SU-DHL-6 (cell line): ENCODE measurements at regions not wholly inside any gene's neighbourhood (a gene's known extent, or its start where the extent isn't known, plus 50 kb on each side); places are given as distances from the start of the nearest gene placed in this dataset.

Experiments
- H2AFZ ChIP-seq: fragments of 200-600 bp; sonication (generic); 2 replicates; pipeline ENCODE4 v1.6.1; 2014; ENCODE audit warnings: low read depth, mild to moderate bottlenecking, moderate library complexity, mixed read lengths, antibody characterized with exemption, low read length; ENCODE audit not compliant: severe bottlenecking
- H3F3A ChIP-seq: fragments of 200-600 bp; shearing (Covaris generic); 2 replicates; pipeline ENCODE4 v1.6.0; 2016; ENCODE audit warnings: antibody characterized with exemption, mild to moderate bottlenecking; ENCODE audit not compliant: insufficient read depth
- H3K27ac ChIP-seq: fragments of 200-600 bp; sonication (generic); 2 replicates; pipeline ENCODE4 v1.5.1; 2016; ENCODE audit warnings: low read depth, mild to moderate bottlenecking, low read length, moderate library complexity, mixed read lengths
- H3K27me3 ChIP-seq: fragments of 200-600 bp; sonication (generic), shearing (Covaris generic); 2 replicates; pipeline ENCODE4 v1.6.0; 2014; ENCODE audit warnings: mild to moderate bottlenecking, low read length
- H3K36me3 ChIP-seq: fragments of 200-600 bp; sonication (generic); 2 replicates; pipeline ENCODE4 v1.6.1; 2014; ENCODE audit warnings: mild to moderate bottlenecking, low read length, mixed read lengths
- H3K4me2 ChIP-seq: fragments of 300-600, 200-600 bp; shearing (Covaris generic), sonication (generic); 2 replicates; pipeline ENCODE4 v1.6.0; 2014; ENCODE audit warnings: low read length, low read depth, mild to moderate bottlenecking; ENCODE audit not compliant: poor library complexity, severe bottlenecking
- H3K4me3 ChIP-seq: fragments of 200-600 bp; sonication (generic); 2 replicates; pipeline ENCODE4 v1.5.1; 2014; ENCODE audit warnings: antibody characterized with exemption, low read length, mild to moderate bottlenecking, mixed read lengths; ENCODE audit not compliant: insufficient read depth, poor library complexity, severe bottlenecking
- H3K79me2 ChIP-seq: fragments of 200-600 bp; sonication (generic); 2 replicates; pipeline ENCODE4 v1.6.1; 2014; ENCODE audit warnings: mild to moderate bottlenecking, low read length, moderate library complexity; ENCODE audit not compliant: insufficient read depth
- H3K9ac ChIP-seq: fragments of 200-600 bp; sonication (generic); 2 replicates; pipeline ENCODE4 v1.7.0; 2014; ENCODE audit warnings: mild to moderate bottlenecking, low read length
- H3K9me2 ChIP-seq: fragments of 200-600 bp; sonication (generic); replicated peaks from 2 replicates; pipeline ENCODE4 v1.6.1; 2014; ENCODE audit warnings: low read length; ENCODE audit not compliant: insufficient read depth
- H3K9me3 ChIP-seq: fragments of 200-600 bp; sonication (generic); 2 replicates; pipeline ENCODE4 v1.6.1; 2014; ENCODE audit warnings: low read length, mixed read lengths; ENCODE audit not compliant: insufficient read depth
- H4K20me1 ChIP-seq: fragments of 200-600 bp; sonication (generic); 2 replicates; pipeline ENCODE4 v1.6.1; 2014; ENCODE audit warnings: low read depth, mild to moderate bottlenecking, antibody characterized with exemption, low read length, moderate library complexity, mixed read lengths
- EZH2phosphoT487 ChIP-seq: fragments of 200-600 bp; sonication (generic), shearing (Covaris generic); conservative IDR thresholded peaks from 2 replicates; pipeline ENCODE4 v1.6.1; 2018; ENCODE audit warnings: mild to moderate bottlenecking, antibody characterized with exemption, low read length, moderate library complexity, mixed read lengths
- TF ChIP-seq, protein P1 (sequence below): fragments of 200-600 bp; sonication (generic); IDR thresholded peaks from one replicate; pipeline ENCODE4 v1.5.1; 2017; ENCODE audit warnings: antibody characterized with exemption, mild to moderate bottlenecking, low read length, moderate library complexity; ENCODE audit not compliant: insufficient read depth, poor library complexity, severe bottlenecking

DNA sequence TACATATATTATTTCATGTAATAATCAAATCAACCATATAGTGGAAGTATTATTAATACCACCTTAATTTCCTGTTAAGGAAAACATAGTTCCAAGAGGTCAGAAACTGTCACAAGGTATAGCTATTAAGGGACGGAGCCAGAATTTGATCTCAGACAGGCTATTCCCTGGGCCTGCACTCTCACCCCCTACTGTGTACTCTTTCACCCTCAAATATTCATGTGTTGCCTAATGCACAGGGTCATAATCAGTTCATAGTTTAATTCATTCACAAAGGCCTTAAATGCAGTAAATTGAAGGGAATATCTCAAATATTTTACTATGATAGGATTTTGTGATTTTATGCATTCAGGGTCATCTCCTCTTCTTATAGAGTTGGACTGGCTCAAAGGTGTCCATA is 67.2 kb upstream of the IFNGR1 start:
- Histone ChIP-seq H3K4me2 (no peak overlapping the region), H3F3A (no peaks in the 10 kb centered on the region), H3K27ac (no peak overlapping the region), H3K9ac (no peak overlapping the region), H3K9me3 (no peaks in the 10 kb centered on the region), H3K4me3 (no peak overlapping the region), H3K36me3 (no peaks in the 10 kb centered on the region), H3K79me2 (no peaks in the 10 kb centered on the region), H3K27me3 (no peaks in the 10 kb centered on the region), H3K9me2 (no peaks in the 10 kb centered on the region), H4K20me1 (no peaks in the 10 kb centered on the region), H2AFZ (no peak overlapping the region)
- TF ChIP-seq EZH2phosphoT487: no peak
- TF ChIP-seq, protein P1, sequence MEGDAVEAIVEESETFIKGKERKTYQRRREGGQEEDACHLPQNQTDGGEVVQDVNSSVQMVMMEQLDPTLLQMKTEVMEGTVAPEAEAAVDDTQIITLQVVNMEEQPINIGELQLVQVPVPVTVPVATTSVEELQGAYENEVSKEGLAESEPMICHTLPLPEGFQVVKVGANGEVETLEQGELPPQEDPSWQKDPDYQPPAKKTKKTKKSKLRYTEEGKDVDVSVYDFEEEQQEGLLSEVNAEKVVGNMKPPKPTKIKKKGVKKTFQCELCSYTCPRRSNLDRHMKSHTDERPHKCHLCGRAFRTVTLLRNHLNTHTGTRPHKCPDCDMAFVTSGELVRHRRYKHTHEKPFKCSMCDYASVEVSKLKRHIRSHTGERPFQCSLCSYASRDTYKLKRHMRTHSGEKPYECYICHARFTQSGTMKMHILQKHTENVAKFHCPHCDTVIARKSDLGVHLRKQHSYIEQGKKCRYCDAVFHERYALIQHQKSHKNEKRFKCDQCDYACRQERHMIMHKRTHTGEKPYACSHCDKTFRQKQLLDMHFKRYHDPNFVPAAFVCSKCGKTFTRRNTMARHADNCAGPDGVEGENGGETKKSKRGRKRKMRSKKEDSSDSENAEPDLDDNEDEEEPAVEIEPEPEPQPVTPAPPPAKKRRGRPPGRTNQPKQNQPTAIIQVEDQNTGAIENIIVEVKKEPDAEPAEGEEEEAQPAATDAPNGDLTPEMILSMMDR: no peak

DNA sequence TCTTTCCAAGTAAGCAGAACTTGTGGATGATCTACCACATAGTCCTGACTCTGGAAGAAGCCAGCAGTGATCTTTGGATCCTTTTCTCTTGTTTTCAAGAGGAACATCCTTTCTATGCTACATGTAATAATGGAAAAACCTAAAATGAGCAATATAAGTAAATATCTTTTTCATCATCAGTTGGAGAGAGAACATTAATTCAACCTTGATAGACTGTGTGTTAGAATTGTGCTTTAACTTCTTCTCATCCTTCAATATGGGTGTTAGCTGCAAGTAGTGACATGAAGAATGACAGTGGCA is 65.6 kb upstream of the IFNGR1 start:
- Histone ChIP-seq H2AFZ (no peak overlapping the region), H3F3A (no peaks in the 10 kb centered on the region), H3K36me3 (no peaks in the 10 kb centered on the region), H3K27me3 (no peaks in the 10 kb centered on the region), H3K4me2 (no peak overlapping the region), H3K9ac (no peak overlapping the region), H3K27ac (no peak overlapping the region), H4K20me1 (no peaks in the 10 kb centered on the region), H3K79me2 (no peaks in the 10 kb centered on the region), H3K4me3 (no peak overlapping the region), H3K9me3 (no peaks in the 10 kb centered on the region), H3K9me2 (no peaks in the 10 kb centered on the region)
- no peak for TF ChIP-seq EZH2phosphoT487
- TF ChIP-seq, protein P1: no peak

DNA sequence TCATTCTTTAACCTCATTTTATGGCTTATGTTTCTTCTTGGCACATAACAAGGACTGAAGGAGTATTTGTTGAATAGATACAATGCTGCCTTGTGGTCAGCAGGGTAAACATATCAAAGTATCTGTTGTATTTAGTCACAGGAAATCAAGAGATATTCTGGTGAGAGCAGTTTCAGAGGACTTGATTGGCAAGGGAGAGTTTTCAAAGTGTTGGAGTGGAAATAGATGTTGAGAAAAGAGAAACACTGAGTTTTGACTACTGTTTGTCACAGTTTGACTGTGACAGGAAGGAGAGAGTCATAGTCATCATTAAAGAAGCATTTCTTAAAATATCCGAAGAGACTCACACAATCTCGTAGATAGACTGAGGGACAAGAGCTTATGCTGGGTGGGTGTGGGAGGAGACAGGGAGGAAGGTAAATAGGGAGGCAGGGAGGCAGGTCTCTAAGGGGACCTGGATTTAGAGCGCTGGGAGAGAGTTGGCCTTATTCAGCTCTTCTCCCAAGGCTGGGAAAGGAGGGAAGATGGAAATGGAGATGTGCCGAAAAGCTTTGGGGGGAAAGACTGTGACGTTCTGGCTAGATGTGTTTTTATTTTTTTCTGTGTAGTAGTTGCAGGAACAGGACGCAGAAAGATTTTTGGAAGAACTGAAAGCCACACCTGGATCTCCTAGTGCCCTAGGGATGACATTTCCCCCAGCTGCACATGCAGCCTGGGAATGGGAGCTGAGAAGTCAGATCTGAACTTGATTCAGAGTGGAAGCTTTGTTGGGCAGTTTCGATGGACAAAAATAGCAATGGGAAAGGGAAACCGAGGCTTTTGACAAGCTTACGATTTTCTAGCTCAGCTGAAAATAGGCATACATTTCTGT is 65.0 kb upstream of the IFNGR1 start:
- no peaks in the 10 kb centered on the region for H3K9me3 ChIP-seq
- no peaks in the 10 kb centered on the region for H3F3A ChIP-seq
- H3K4me3 ChIP-seq: no peak overlapping the region
- H4K20me1 ChIP-seq: no peaks in the 10 kb centered on the region
- H3K4me2 ChIP-seq: no peak overlapping the region
- H3K27me3 ChIP-seq: no peaks in the 10 kb centered on the region
- no peaks in the 10 kb centered on the region for H3K79me2 ChIP-seq
- H3K9me2 ChIP-seq: no peaks in the 10 kb centered on the region
- TF ChIP-seq, protein P1: no peak
- TF ChIP-seq EZH2phosphoT487: no peak
- H3K36me3 ChIP-seq: no peaks in the 10 kb centered on the region
- H3K9ac ChIP-seq: no peak overlapping the region
- no peak overlapping the region for H2AFZ ChIP-seq
- H3K27ac ChIP-seq: no peak overlapping the region
